ENCODE measurements at regions not wholly inside any gene's neighbourhood (a gene's known extent, or its start where the extent isn't known, plus 50 kb on each side); places are given as distances from the start of the nearest gene placed in this dataset.

DNA sequence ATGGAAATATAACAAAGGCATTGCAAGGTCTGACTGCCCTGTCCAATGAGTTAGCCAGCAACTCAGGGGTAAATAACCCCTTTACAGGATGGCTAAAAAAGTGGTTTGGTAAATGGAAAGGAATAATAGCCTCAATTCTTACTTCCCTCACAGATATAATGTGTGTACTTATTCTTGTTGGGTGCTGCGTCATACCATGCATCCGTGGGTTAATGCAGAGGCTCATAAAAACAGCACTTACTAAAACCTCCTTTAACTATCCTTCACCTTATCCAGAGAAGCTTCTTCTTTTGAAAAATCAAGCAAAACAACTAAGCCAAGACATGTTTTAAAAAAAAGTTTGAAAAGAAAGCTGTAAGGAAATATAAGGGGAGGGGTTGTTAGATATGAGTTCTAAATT is 301.0 kb downstream of the PAPSS1 start:
- TF ChIP-seq, protein P1, sequence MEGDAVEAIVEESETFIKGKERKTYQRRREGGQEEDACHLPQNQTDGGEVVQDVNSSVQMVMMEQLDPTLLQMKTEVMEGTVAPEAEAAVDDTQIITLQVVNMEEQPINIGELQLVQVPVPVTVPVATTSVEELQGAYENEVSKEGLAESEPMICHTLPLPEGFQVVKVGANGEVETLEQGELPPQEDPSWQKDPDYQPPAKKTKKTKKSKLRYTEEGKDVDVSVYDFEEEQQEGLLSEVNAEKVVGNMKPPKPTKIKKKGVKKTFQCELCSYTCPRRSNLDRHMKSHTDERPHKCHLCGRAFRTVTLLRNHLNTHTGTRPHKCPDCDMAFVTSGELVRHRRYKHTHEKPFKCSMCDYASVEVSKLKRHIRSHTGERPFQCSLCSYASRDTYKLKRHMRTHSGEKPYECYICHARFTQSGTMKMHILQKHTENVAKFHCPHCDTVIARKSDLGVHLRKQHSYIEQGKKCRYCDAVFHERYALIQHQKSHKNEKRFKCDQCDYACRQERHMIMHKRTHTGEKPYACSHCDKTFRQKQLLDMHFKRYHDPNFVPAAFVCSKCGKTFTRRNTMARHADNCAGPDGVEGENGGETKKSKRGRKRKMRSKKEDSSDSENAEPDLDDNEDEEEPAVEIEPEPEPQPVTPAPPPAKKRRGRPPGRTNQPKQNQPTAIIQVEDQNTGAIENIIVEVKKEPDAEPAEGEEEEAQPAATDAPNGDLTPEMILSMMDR (IDR thresholded peaks at IDR 0.05): no peak
- TF ChIP-seq EP300 (IDR thresholded peaks at IDR 0.05): no peak
- TF ChIP-seq POLR2A (IDR thresholded peaks at IDR 0.05): no peak
